HepG2 (cell line): ENCODE measurements at regions not wholly inside any gene's neighbourhood (a gene's known extent, or its start where the extent isn't known, plus 50 kb on each side); places are given as distances from the start of the nearest gene placed in this dataset.

Experiments
- ATAC-seq: fragments of 200-7000 bp; cut with Tn5 transposase; 3 replicates; pipeline ENCODE4 v1.9.1; 2020; ENCODE audit warnings: mild to moderate bottlenecking, moderate library complexity
- BruUV-seq: library from RNA; stranded (reverse); fragments of 400-500 nt; replicated peaks from 2 replicates; lab custom pipeline; 2021; lab: Mats Ljungman, UMichigan
- CTCF ChIA-PET: fragments of 300-600 bp; formaldehyde crosslinking; extraction: SDS; loops from one replicate; lab custom pipeline; 2021; ENCODE audit warnings: low total read pairs, inconsistent platforms, low intra/inter-chr PET ratio; lab: Yijun Ruan, JAX
- POLR2A ChIA-PET: fragments of 350-600 bp; sonication (Branson Sonifier 250); formaldehyde crosslinking; loops from one replicate; lab custom pipeline; 2020; ENCODE audit warnings: antibody characterized with exemption, inconsistent platforms; lab: Yijun Ruan, JAX
- DNase-seq: peaks from one replicate; pipeline ENCODE4 v3.0.0-alpha.2; 2015; ENCODE audit warnings: low spot score
- FAIRE-seq: peaks from 3 replicates; lab custom pipeline; 2011; peaks lifted over from hg19 to GRCh38; lab: Jason Lieb, UNC
- H2AFZ ChIP-seq: one replicate; pipeline ENCODE4 v1.6.1; 2011; ENCODE audit warnings: low read length, inconsistent platforms
- H3K27ac ChIP-seq: fragments of 300-600 bp; 3 replicates; pipeline ENCODE4 v1.8.0; 2011; ENCODE audit warnings: mixed run types, mild to moderate bottlenecking, mixed read lengths, low read length, inconsistent platforms; ENCODE audit not compliant: insufficient read depth; ENCODE audit errors: extremely low read length
- H3K27me3 ChIP-seq, 2 experiments: fragments of 200-600 bp in 1 of 2; 2 replicates in 1 of 2; 3 replicates in 1 of 2; pipeline versions ENCODE4 v1.6.0 to v1.8.0; 2011; ENCODE audit warnings: low read length in 2 of 2, mild to moderate bottlenecking in 2 of 2, moderate library complexity in 2 of 2, inconsistent platforms in 1 of 2; ENCODE audit not compliant: insufficient read depth in 2 of 2, control insufficient read depth in 1 of 2
- H3K36me3 ChIP-seq, 2 experiments: fragments of 200-600 bp in 1 of 2; replicated peaks in 1 of 2; 2 replicates in 1 of 2; 3 replicates in 1 of 2; pipeline versions ENCODE4 v1.5.1 to v1.8.0; 2011; ENCODE audit warnings: low read length in 2 of 2, inconsistent platforms in 1 of 2; ENCODE audit not compliant: insufficient read depth in 2 of 2, control insufficient read depth in 1 of 2
- H3K4me1 ChIP-seq: 2 replicates; pipeline ENCODE4 v1.5.1; 2012; ENCODE audit warnings: low read length, inconsistent platforms; ENCODE audit not compliant: insufficient read depth
- H3K4me2 ChIP-seq: 2 replicates; pipeline ENCODE4 v1.6.0; 2011; ENCODE audit warnings: low read depth, low read length, inconsistent platforms
- H3K4me3 ChIP-seq, 3 experiments: fragments of 200-600 bp in 1 of 3; sonication (generic), shearing (Covaris generic) in 1 of 3; replicated peaks in 1 of 3; 2 replicates each; pipeline ENCODE4 v1.5.1; 2011 to 2016; ENCODE audit warnings: low read length in 3 of 3, inconsistent platforms in 2 of 3, low read depth in 2 of 3, mild to moderate bottlenecking in 2 of 3, control low read depth in 1 of 3, mixed read lengths in 1 of 3; ENCODE audit not compliant: insufficient read depth in 1 of 3
- H3K79me2 ChIP-seq: one replicate; pipeline ENCODE4 v1.6.1; 2011; ENCODE audit warnings: low read length, inconsistent platforms; ENCODE audit not compliant: insufficient read depth
- H3K9ac ChIP-seq: 2 replicates; pipeline ENCODE4 v1.6.0; 2011; ENCODE audit warnings: mild to moderate bottlenecking, low read depth, low read length, inconsistent platforms; ENCODE audit not compliant: insufficient read depth
- H3K9me3 ChIP-seq: 2 replicates; pipeline ENCODE4 v1.5.1; 2012; ENCODE audit warnings: mild to moderate bottlenecking, low read length
- H4K20me1 ChIP-seq: 2 replicates; pipeline ENCODE4 v1.6.0; 2011; ENCODE audit warnings: inconsistent platforms, mild to moderate bottlenecking, low read length, moderate library complexity; ENCODE audit not compliant: insufficient read depth
- HDAC2 ChIP-seq: sonication (generic); formaldehyde crosslinking; IDR thresholded peaks from 2 replicates; pipeline ENCODE4 v1.4.0; 2020; ENCODE audit warnings: missing genetic modification reagents
- IKZF5 ChIP-seq: IDR thresholded peaks from 2 replicates; pipeline ENCODE4 v1.6.1; 2018; ENCODE audit warnings: missing genetic modification reagents, mild to moderate bottlenecking, missing compliant biosample characterization
- MEIS1 ChIP-seq: sonication (generic); formaldehyde crosslinking; IDR thresholded peaks from 2 replicates; pipeline ENCODE4 v1.9.0; 2021; ENCODE audit warnings: mild to moderate bottlenecking, missing genetic modification reagents, moderate library complexity, borderline replicate concordance
- MYNN ChIP-seq: sonication (generic); formaldehyde crosslinking; IDR thresholded peaks from 2 replicates; pipeline ENCODE4 v1.4.0; 2020; ENCODE audit warnings: mild to moderate bottlenecking, low read depth, missing genetic modification reagents
- NCOA2 ChIP-seq: sonication (generic); formaldehyde crosslinking; IDR thresholded peaks from 2 replicates; pipeline ENCODE4 v1.8.0; 2022; ENCODE audit warnings: inconsistent platforms
- NCOR1 ChIP-seq: fragments of 200-600 bp; sonication (generic); IDR thresholded peaks from 2 replicates; pipeline ENCODE4 v1.7.0; 2017; ENCODE audit warnings: antibody characterized with exemption, low read length, borderline replicate concordance
- PLSCR1 ChIP-seq: sonication (generic); formaldehyde crosslinking; IDR thresholded peaks from 2 replicates; pipeline ENCODE4 v1.5.0; 2020; ENCODE audit warnings: missing genetic modification reagents, mild to moderate bottlenecking, borderline replicate concordance
- REL ChIP-seq: sonication (generic); formaldehyde crosslinking; conservative IDR thresholded peaks from 2 replicates; pipeline ENCODE4 v1.8.0; 2022; ENCODE audit warnings: mild to moderate bottlenecking, missing genetic modification reagents, moderate library complexity
- RERE ChIP-seq: IDR thresholded peaks from 2 replicates; pipeline ENCODE4 v1.6.1; 2016; ENCODE audit warnings: low read depth, missing genetic modification reagents, missing compliant biosample characterization
- SIN3B ChIP-seq: fragments of 150-350 bp; IDR thresholded peaks from 2 replicates; pipeline ENCODE4 v1.6.1; 2014; ENCODE audit warnings: low read length
- SIX4 ChIP-seq: sonication (generic); formaldehyde crosslinking; IDR thresholded peaks from 2 replicates; pipeline ENCODE4 v1.4.0; 2020; ENCODE audit warnings: missing genetic modification reagents
- SRY ChIP-seq: sonication (generic); formaldehyde crosslinking; IDR thresholded peaks from 2 replicates; pipeline ENCODE4 v1.8.0; 2022; ENCODE audit warnings: mild to moderate bottlenecking, missing genetic modification reagents
- TMF1 ChIP-seq: sonication (generic); formaldehyde crosslinking; IDR thresholded peaks from 2 replicates; pipeline ENCODE4 v1.8.1; 2022; ENCODE audit warnings: low read depth, missing genetic modification reagents
- U2AF2 ChIP-seq: fragments of 200-400 bp; formaldehyde crosslinking; IDR thresholded peaks from 2 replicates; pipeline ENCODE4 v1.6.1; 2017; ENCODE audit warnings: low read depth, mild to moderate bottlenecking, low read length
- ZNF619 ChIP-seq: sonication (generic); formaldehyde crosslinking; IDR thresholded peaks from 2 replicates; pipeline ENCODE4 v1.4.0; 2020; ENCODE audit warnings: mild to moderate bottlenecking, missing genetic modification reagents
- ZNF839 ChIP-seq: sonication (generic); formaldehyde crosslinking; IDR thresholded peaks from 2 replicates; pipeline ENCODE4 v1.4.0; 2020; ENCODE audit warnings: missing genetic modification reagents, mild to moderate bottlenecking, borderline replicate concordance
- WGBS: methylation state at CpG from one replicate; pipeline ENCODE4 v1.1.6; 2017; ENCODE audit warnings: low lambda C conversion rate; 5-methylcytosine and 5-hydroxymethylcytosine counted together
- in situ Hi-C: cut with HindIII; loops from 2 replicates; pipeline ENCODE4 v1.10.0; 2017; ENCODE audit warnings: low pct_unique_long_range_greater_than_20kb; ENCODE audit not compliant: extremely low pct_ligation_motif_present
- intact Hi-C: fragments of 100-400 bp; cut with micrococcal nuclease; formaldehyde crosslinking; loops from one replicate; pipeline ENCODE4 v1.10.0; 2022; ENCODE audit not compliant: unreplicated experiment

- Histone ChIP-seq H3K27me3 (peaks cover 0 to 5% of the 10 kb centered on the region in 2 experiments; a peak in 3 of 5 replicates), H3K27ac (no peak overlapping the region), H3K4me3 (no peak overlapping the region), H3K9me3 (no peaks in the 10 kb centered on the region), H3K36me3 (no peaks in the 10 kb centered on the region), H3K4me1 (peaks cover 14% of the 10 kb centered on the region), H4K20me1 (no peaks in the 10 kb centered on the region), H3K79me2 (no peaks in the 10 kb centered on the region), H3K9ac (no peak overlapping the region), H3K4me2 (no peak overlapping the region), H2AFZ (no peak overlapping the region)
- TF ChIP-seq NCOR1 (no peak), TMF1 (CRISPR knock-in tag) (no peak), SIN3B (no peak), ZNF619 (CRISPR knock-in tag) (no peak), MEIS1 (no peak), MYNN (CRISPR knock-in tag) (no peak), SRY (no peak), NCOA2 (CRISPR knock-in tag) (no peak), U2AF2 (no peak), REL (CRISPR knock-in tag) (no peak), IKZF5 (CRISPR knock-in tag) (no peak), HDAC2 (CRISPR knock-in tag) (no peak), RERE (CRISPR knock-in tag) (no peak), SIX4 (no peak), PLSCR1 (no peak), ZNF839 (CRISPR knock-in tag) (no peak)
- ChIA-PET POLR2A (no interaction called here), CTCF (no interaction called here)
- no peak for FAIRE-seq
- in situ Hi-C loops: no loop called here
- WGBS: 63% methylated on average over 5 of the region's 5 CpGs
- no TSS peak for BruUV-seq
- ATAC-seq: no peak
- intact Hi-C loops: no loop called here
- no peak for DNase-seq
These were observed 52.9 kb upstream of the ZNF366 start for GRCh38 chr5:72559866-72560766.
